ENCODE measurements at regions not wholly inside any gene's neighbourhood (a gene's known extent, or its start where the extent isn't known, plus 50 kb on each side); places are given as distances from the start of the nearest gene placed in this dataset.
"Not testable (repeated sequence)": the region's sequence is repeated elsewhere in the genome, so short reads cannot be mapped to it uniquely, and the experiment has no call there.

DNA sequence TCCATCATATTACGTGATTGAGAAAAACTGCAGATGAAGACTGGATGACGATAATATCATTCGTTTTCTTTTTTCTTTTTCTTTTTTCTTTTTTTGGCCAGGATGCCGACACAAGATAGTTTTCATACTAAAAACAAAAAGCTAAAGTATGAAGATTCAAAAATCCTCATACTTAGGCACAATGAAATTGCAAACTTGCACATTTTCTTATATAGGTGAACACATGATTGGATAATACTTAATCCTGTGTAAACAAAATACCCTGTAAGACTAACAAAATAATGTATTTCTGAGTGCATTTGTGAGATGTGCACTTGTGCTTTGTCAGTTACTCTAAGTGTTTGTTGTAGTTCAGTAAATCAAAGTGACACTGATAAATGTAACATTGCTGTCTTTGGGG, 568.9 kb downstream of the ANKRD50 start:
- DNase-seq (ENCODE audit: low read depth in 3 of 3, low spot score in 1 of 3): no peak

DNA sequence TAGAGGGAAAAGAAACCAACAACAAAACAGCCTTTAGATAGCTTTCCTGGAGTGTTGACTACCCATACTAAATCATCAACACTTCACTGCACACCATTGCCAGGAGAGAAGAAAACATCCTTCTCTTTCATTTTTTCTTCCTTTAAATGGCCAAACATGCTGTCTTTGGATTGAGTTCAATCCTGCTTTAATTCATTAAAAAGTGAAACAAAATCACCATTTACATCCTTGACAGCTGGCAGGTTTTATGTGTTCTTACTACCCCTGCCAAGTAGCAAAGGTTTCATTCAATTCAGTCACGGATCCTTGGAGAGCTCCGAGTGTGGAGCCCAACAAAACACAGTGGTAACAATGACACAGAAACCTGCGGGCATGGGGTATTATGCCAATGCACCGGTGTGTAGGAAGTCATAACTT, 568.3 kb downstream of the ANKRD50 start:
- no peak for DNase-seq (ENCODE audit: low read depth in 3 of 3, low spot score in 1 of 3)

DNA sequence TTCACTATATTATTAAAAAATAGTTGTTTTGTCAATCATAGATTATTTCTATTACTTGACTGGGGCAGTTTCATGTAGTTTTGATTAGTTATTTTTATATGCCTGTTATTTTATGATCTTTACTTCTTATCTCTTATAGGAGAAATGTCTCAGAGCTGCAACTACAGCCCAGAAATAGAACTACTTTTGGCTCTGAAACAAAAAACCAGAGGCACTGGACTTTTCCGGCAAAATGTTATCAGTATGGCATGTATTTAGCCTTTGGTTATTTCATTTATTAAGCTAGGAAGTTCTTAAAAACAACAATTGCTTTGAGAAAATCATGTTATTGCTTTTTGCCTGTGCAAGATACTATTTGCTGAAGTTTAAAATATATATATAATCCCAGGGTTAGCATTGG, 566.5 kb downstream of the ANKRD50 start:
- DNase-seq (ENCODE audit: low read depth in 3 of 3, low spot score in 1 of 3): no peak

DNA sequence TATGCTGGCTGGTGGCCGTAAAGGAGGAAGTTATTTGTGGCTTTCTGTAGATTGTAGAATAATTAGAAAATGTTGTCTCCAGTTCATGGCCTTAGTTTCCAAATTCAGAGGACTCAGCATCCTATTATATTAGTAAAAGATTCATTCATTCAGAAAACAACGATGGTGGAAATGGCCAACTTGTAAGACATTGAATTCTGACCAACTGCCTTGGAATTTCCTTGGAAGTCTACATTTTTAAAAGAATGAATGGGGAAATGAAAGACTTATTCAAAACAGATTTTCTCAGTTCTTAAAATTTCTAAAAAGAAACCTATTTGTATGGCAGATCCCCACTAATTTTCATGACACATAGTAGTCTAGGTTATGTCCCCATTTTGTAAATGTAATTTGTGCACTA, 561.5 kb downstream of the ANKRD50 start:
- no peak for DNase-seq (ENCODE audit: low read depth in 3 of 3, low spot score in 1 of 3)

DNA sequence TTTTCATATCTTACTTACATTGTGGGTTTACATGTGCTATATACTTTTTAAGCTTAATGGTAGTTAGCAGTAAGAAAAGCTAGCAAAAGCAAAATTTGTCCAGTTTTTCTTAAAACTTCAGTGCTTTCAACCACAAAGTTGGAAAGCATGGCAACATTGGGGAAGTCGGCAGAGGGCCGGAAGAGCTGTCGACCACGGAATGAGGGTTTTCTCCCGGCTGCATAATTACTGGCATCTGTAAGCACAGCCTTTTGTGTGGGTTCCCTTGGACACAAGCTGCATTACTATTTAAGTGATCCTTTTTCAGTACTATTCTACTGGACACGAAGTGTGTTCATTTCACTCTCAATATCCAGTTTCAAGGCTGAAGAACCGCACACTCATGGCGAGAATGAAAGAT, 560.4 kb downstream of the ANKRD50 start:
- no peak for DNase-seq (ENCODE audit: low read depth in 3 of 3, low spot score in 1 of 3)

DNA sequence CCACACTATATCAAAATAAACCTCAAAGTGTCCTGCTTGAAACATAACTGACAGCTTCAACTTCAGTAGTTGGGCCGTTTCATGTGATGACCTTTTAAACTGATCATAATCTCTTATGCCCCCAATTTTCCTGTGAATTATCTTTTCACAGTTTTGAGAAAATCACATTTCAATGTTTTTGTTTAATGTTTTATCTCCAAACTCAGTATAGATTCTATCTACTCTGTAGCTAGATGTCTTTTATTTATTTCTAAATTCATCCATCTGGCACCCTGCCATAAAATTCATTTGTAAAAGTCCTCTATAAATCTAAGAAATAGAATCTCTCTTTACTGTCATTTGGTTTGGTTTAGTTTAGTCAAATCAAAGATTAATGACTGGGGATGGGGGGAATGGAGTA, 557.3 kb downstream of the ANKRD50 start:
- no peak for DNase-seq (ENCODE audit: low read depth in 3 of 3, low spot score in 1 of 3)

DNA sequence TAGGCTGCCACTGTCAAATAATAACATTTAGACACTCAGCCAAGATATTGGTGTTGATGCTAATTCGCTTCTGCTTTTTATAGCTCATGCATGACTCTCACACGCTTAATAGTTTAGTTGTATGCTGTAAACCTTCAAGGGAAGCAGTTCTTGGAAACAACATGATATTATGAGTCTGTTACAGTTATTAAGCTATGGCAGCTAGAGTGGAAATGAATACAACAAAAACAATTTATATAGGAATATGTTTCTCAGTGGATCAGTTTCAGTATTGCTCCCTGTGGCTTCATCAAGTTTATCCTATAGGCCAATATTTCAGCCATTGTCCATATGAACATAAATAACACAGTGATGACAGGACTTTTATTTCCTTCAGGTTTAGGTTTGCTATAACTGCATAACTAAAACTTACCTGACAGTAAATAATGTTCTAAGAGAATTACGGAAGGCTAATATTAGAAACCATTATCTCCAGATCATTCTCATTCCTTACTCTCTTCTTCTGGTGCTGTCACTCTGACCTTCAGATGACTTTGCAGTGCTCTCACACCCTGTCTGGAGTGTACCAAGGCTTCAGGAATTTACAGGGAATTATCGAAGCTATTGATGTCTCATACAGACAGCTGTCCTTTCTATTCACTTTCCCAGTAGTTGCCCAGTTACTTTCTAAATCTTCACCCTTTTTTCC, 555.0 kb downstream of the ANKRD50 start:
- DNase-seq (ENCODE audit: low read depth in 3 of 3, low spot score in 1 of 3): no peak

DNA sequence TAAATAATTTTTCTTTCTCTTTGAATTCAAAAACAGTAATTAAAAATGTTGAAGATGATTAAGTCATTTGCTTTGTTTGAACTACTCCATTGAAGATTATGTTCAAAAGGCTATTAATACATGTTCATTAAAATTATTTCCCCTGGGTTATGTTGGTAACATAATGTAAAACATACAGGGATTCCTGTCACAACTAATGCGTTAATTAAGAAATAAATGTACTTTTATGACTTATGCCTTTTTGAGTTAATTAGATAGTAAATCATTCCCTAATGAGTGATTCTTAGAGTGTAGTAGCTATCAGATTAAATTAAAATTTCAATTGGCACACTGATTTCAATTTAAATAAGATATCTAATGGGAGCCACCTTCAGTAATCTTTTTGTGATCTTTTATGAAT, 549.1 kb downstream of the ANKRD50 start:
- no peak for DNase-seq (ENCODE audit: low read depth in 3 of 3, low spot score in 1 of 3)

DNA sequence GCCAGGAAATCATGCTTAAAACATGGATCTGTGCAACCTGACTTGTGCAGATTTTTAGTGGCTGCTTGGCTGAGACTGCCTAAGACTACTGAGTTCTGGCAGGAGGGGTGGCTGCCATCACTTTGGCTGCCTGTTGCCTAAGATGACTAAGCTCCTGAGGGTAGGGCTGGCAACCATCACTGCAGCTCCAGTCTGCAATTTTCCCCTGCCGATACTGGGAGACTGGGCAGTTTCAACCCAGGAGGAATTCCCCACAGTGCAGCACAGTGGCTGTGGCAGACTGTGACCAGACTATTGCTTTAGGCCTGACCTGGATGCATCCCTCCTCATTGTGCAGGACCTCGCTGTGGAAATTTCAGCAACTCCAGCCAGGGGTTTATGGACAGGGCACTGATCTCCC, 544.9 kb downstream of the ANKRD50 start:
- DNase-seq (ENCODE audit: low read depth in 3 of 3, low spot score in 1 of 3): no peak

DNA sequence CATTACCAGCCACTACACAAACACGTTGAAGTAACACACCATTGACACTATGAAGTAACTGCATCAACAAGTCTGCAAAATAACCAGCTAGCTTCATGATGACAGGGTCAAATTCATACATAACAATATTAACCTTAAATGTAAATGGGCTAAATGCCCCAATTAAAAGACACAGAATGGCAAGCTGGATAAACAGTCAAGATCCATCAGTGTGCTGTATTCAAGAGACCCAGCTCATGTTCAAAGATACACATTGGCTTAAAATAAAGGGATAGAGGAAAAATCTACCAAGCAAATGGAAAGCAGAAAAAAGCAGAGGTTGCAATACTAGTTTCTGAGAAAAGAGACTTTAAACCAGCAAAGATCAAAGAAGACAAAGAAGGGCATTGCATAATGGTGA, 543.0 kb downstream of the ANKRD50 start:
- not testable (repeated sequence) for DNase-seq (ENCODE audit: low read depth in 3 of 3, low spot score in 1 of 3)

DNA sequence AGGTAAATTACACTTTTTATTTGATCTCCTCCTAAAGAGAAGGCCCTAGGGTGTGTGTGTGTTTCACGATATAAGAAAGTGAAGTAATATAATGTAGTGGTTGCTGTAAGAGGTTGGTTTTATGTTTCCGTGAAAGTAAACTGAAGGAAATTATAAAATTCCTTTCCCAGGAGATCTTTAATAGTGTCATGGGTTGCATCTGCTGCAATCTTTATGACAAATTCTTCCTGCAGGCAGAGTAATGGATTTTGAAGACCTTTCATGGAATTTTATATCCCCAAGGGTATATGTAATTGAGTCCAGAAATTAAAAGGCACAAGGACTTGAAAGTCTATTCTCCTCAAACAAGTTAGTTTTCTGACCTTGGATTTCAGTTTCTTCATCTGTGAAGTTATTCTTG, 538.6 kb downstream of the ANKRD50 start:
- DNase-seq (ENCODE audit: low read depth in 3 of 3, low spot score in 1 of 3): no peak

DNA sequence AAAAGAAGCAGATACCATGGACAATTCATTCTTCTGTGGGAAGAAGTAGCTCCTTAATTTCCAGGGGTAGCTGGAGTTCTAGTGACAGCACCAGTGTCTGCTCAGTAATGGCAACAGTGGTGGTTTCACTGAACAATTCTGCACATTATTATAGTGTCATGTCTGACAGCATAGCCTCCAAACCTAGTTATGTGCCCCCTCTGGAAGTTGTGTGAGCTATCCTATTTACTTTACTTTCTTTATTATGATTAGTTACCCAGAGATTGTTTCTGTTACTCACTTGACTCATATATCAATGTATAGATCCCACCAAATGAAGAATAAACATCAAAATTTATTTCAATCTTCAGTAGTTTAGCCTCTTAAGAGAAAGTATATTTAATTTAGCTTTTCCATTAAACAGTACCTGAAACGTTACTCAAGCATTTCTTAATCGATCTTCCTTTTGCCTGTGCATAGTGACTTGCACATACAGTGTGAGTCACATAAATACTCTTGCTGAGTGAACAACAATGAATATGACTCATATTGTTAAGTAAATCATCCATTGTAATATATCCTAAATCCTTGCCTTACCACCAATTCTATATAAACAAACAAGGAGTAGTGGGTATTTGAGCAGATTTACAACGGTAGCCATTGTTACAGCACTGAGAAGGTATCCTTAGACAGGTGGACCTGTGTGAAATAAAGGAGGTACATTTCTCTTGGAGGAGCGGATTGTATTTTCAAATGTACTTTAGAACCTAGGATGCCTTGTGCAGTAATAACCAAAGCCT, 534.7 kb downstream of the ANKRD50 start:
- no peak for DNase-seq (ENCODE audit: low read depth in 3 of 3, low spot score in 1 of 3)

DNA sequence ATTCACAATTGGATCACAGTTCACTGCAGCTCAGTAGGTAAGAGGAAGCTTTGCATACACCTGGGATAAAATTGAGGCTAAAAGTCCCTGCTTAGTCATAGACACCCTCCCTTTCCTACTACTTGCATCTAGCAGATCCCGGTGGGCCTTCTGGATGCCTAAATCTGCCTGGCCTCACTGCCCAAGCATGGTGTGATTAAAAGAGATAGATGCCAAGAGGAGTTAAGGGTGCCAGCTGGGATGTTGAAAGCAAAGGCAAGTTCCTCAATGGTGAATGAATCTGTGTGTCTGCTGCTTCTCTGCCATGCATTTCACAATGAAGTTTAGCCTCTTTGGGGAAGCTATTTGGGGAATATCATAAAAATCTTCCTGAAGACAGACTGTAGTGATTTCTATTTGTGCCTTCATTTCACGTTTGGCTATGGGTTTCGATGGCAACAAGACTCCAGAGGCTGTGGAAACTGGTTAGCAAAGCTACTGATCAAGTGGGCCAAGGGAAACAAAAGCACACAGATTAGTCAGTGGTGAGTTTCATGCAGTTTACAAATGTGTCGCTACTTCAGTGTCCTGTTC, 534.0 kb downstream of the ANKRD50 start:
- no peak for DNase-seq (ENCODE audit: low read depth in 3 of 3, low spot score in 1 of 3)

DNA sequence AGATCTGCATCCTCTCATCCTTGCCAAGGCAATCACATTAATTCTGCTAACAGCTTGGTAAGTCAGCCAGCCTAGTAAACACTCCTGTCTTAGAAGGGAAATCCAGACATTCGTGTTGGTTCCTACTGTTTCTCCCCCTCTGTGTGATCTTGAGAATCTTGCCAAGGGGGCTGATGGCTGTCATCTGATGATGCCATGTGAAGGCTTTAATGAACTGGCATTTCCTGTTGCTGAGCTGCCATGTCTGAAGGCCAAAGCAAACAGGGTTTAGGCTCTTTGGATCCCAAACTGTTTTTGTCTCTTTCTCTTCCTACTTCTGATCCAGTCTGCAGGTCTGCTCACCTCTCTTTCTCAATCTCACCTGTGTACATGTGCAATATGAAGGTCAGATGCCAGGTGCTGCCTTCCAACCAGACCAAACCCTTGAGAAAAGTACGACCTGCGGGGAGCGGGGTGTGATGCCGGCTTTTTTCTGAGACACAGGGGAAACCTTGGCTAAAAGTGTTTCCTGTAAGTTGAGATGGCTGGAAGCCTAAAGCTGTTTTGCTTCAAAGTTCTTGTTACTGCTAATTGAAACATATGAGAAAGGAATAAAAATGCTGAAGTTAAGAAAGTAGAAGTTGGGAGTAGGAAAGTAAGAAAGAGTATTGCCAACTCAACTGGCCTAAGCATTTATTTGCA, 532.9 kb downstream of the ANKRD50 start:
- DNase-seq (ENCODE audit: low read depth in 3 of 3, low spot score in 1 of 3): no peak

DNA sequence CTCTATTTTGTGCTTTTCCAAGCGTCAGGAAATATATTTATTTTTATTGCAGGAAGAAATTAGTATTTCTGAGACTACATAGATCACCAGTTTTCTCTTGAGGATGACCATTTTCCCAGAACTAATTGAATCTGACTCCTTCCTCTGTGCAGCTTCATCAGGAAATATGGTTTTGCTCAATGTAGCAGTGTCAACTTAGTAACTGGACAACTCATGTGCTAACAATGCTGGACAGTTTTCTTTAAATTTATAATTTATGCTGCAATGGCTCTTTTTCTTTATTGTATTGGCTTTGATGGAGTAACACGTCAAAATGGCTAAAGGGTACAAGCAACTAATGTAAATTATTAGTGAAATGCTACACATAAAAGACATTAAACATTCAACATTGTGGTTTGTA, 531.5 kb downstream of the ANKRD50 start:
- DNase-seq (ENCODE audit: low read depth in 3 of 3, low spot score in 1 of 3): no peak

DNA sequence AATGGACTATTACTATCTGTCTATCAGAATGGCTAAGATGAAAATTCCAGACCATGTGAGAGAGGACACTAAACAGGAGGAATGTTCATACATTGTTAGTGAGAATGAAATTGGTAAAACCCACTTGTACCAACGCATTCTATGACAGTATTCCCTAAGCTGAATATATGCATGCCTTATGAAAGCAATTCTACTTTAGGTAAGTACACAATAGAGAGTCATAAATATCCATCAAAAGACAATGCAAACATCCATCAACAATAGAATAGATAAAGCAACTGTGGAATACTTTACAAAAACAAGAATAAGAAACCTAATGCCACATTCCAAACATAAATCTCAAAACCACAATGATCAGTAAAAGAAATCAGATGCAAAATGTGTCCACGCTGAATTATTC, 529.3 kb downstream of the ANKRD50 start:
- DNase-seq (ENCODE audit: low read depth in 3 of 3, low spot score in 1 of 3): no peak

DNA sequence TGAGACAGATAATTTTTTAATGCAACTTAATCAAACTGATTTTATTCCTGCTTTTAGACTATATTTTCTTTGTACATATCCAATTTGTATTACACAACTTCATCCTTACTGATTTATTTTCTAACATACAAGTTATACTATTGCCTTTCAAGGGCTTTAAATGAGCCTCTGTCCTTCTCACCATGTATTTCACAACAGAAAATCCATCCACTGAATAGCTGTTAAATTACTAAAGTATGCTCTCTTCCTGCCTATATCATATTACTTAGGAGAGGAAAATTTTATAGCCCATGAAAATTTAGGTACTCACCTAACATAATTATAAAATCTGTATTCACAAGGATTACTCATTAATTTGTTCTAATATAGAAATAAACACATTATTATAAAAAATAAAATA, 528.6 kb downstream of the ANKRD50 start:
- DNase-seq (ENCODE audit: low read depth in 3 of 3, low spot score in 1 of 3): no peak

DNA sequence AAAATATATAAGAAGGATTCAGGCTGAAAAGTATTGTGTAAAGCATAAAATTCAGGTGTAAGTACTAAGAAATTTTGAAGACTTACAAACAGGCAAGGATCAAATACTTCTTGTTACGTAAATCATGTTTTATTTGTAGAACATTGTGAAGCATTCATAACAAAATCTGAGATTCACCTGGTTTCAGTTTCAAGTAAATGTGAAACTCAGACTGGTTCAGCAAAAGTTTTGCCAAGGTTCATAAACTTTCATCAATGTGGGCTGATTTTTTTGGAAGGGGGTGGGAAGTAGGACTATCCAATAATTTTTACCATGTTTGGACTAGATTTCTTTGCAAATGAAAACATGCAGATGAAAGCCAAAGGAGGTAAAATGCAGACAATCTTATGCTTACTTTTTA, 527.7 kb downstream of the ANKRD50 start:
- DNase-seq (ENCODE audit: low read depth in 3 of 3, low spot score in 1 of 3): no peak

DNA sequence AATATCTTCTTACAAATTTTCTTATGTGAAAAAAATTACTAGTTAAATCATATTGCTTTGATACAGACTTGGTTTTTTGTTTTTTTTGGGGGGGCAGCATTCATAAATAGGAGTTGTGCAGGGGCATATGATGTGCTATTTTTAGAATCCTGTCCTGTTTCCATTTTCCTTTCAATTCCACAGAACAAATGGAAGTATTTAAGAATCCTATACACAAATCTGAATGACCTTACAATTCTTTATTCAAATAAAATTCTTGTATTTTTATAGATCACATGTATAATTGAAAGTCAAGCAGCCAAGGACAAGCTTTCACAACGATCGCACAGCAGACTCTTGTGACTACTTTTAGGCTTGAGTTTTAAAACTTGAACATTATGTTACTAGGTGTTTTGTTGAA, 523.9 kb downstream of the ANKRD50 start:
- no peak for DNase-seq (ENCODE audit: low read depth in 3 of 3, low spot score in 1 of 3)

DNA sequence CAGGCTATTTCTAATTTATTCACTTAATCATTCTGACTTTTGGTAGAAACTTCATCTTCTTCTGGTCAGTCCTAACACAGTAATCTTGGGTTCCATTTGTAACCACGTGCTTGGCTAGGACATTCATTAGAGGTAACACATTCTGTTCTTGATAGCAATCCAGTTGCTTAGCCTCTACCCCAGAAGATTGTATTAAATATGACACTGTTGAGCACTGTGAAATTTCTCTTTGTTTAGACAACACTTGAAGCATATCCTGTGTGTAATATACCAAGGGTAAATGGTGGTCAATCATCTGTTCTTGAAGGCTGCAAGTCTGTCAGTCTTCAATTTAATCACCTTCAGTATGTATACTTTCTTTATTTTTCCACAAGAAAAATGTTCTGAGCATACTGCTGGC, 523.0 kb downstream of the ANKRD50 start:
- DNase-seq (ENCODE audit: low read depth in 3 of 3, low spot score in 1 of 3): no peak

DNA sequence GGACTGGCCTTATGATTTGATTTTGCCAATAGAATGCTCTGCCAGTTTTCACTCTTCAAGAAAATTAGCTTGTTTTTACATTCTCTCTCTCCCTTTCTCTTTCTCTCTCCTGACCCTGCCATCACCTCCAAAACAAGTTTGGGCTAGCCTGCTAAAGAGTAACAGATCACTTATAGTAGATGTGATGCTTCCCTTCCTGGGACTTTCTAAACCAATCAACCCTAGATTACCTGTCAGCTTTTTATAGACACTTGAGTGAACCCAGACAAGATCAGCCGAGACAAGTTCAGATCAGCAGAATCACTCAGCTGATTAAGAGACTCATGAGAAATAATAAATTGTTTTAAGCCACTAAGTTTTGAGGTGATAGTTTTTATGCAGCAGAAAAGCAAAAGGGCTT, 521.2 kb downstream of the ANKRD50 start:
- DNase-seq (ENCODE audit: low read depth in 3 of 3, low spot score in 1 of 3): no peak

DNA sequence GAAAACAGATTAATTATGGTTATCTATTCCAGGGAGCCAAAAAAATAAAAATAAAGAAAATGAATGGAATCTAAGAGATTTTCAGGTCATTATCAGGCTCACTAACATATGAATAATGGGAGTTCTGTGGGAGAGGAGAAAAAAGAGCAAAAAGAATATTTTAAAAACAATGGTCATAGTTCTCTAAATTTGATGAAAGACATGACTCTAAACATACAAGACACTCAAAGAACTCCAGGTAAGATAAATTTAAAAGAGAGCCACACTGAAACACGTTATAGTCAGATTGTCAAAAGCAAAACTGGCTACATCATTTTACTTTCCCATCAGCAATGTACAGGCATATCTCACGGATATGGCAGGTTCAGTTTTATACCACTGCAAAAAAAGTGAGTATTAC, 520.0 kb downstream of the ANKRD50 start:
- DNase-seq (ENCODE audit: low read depth in 3 of 3, low spot score in 1 of 3): no peak
